Heart left ventricle (tissue), 16 donors: ENCODE measurements at regions not wholly inside any gene's neighbourhood (a gene's known extent, or its start where the extent isn't known, plus 50 kb on each side); places are given as distances from the start of the nearest gene placed in this dataset.
"Not testable (repeated sequence)": the region's sequence is repeated elsewhere in the genome, so short reads cannot be mapped to it uniquely, and the experiment has no call there.

Source experiments
- ATAC-seq, 4 donors: fragments of 200-7000 bp; cut with Tn5 transposase; one replicate each; pipeline ENCODE4 v1.9.1; 2020 to 2022; ENCODE audit warnings: moderate library complexity in 4 of 4, mild to moderate bottlenecking in 3 of 4, moderate number of reproducible peaks in 1 of 4
- DNase-seq, 5 donors: peaks; one replicate each; pipeline ENCODE4 v3.0.0-alpha.2; 2020
- H3K27ac ChIP-seq, 12 donors: fragments of 200-600 bp; sonication (generic) in 4 of 12; one replicate each; pipeline versions ENCODE4 v1.5.0 to v1.8.0; 2016 to 2022; ENCODE audit warnings: mild to moderate bottlenecking in 2 of 12
- H3K27me3 ChIP-seq, 9 donors: fragments of 200-600 bp; sonication (generic) in 2 of 9; one replicate each; pipeline versions ENCODE4 v1.5.1 to v1.8.0; 2016 to 2022; ENCODE audit warnings: mild to moderate bottlenecking in 3 of 9
- H3K36me3 ChIP-seq, 9 donors: fragments of 200-600 bp; sonication (generic) in 2 of 9; one replicate each; pipeline versions ENCODE4 v1.5.0 to v1.8.0; 2018 to 2022; ENCODE audit warnings: mild to moderate bottlenecking in 2 of 9
- H3K4me1 ChIP-seq, 12 donors: fragments of 200-600 bp; sonication (generic) in 4 of 12; one replicate each; pipeline versions ENCODE4 v1.5.0 to v1.8.0; 2016 to 2022; ENCODE audit warnings: mild to moderate bottlenecking in 3 of 12
- H3K4me3 ChIP-seq, 12 donors: fragments of 200-600 bp; sonication (generic) in 4 of 12; one replicate each; pipeline versions ENCODE4 v1.5.0 to v1.8.0; 2017 to 2022; ENCODE audit warnings: mild to moderate bottlenecking in 9 of 12, moderate library complexity in 4 of 12
- H3K9me3 ChIP-seq, 12 donors: fragments of 200-600 bp; sonication (generic) in 4 of 12; one replicate each; pipeline versions ENCODE4 v1.5.0 to v1.8.0; 2016 to 2022; ENCODE audit warnings: mild to moderate bottlenecking in 1 of 12
- POLR2A ChIP-seq, 2 donors: fragments of 450-650 bp; IDR thresholded peaks; one replicate each; pipeline ENCODE4 v1.6.1; 2017; ENCODE audit warnings: antibody characterized with exemption in 2 of 2, mild to moderate bottlenecking in 2 of 2, moderate library complexity in 2 of 2
- WGBS, 4 donors: extraction: QIAGEN DNeasy Blood & Tissue Kit in 2 of 4; methylation state at CpG; one replicate each; pipeline versions ENCODE4 v1.1.5 to v1.1.7; 2013 to 2018; 5-methylcytosine and 5-hydroxymethylcytosine counted together
- intact Hi-C, 10 donors: fragments of 100-400 bp; cut with DNase I; formaldehyde crosslinking; loops; one replicate each; pipeline versions ENCODE4 v1.11.1 to v1.14.2; 2022
- TF ChIP-seq, protein P1 (sequence below), 12 donors: fragments of 200-600 bp; sonication (generic) in 4 of 12; IDR thresholded peaks; one replicate each; pipeline versions ENCODE4 v1.5.0 to v1.8.0; 2018 to 2022; ENCODE audit warnings: antibody characterized with exemption in 12 of 12, mild to moderate bottlenecking in 5 of 12
- donor health status: ischemic (EF 13 %, LVEDD 7.1; RV severe dilation, severe dysfunction).
- donor health status: healthy with polysubstance abuse.
- donor health status: DM: no; HTN: yes; CAD: no.
- donor health status: DM: no; HTN: no; CAD: no.
- donor health status: ischemic (EF 25% LVEDD 6.9; RV normal size, moderate dysfunction).
- donor health status: ischemic (EF 25% LVEDD 5.7; RV mildly dilated, moderate dysfunction).
- donor health status: healthy.
- donor health status: DM: yes; HTN: yes; CAD: no.
- donor health status: ischemic (EF 35%, LVEDD 5.7; RV mildly dilated, moderate dysfunction).
- donor health status: nonischemic (EF 11% LVEDD 7.7; RV severe dilation, severe dysfunction).
- donor health status: DM: yes; HTN: yes; CAD: no.
- donor health status: PGD.
- donor health status: ischemic (EF 29% LVEDD 5.4; RV normal size, mild dysfunction).
- donor health status: nonischemic (EF 23%, LVEDD 6.1; RV moderate dilation, normal function).

DNA sequence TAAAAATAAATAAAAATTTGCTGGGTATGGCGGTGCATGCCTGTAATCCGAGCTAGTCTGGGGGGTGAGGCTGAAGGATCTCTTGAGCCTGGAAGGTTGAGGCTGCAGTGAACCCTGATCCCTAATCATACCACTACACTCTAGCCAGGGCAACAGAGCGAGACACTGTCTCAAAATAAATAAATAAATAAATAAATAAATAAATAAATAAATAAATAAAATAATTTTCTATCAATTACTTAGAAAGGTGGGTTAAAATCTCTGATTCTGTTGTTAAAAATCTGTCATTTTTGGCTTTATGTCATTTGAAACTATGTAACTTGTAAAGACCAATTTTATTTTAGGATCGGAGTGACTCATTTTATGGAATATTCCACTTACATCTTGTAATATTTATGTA is 958.6 kb downstream of the NXPH1 start:
- peaks cover 0 to 38% (median 14%) of the 10 kb centered on the region in 12 donors for H3K9me3 ChIP-seq

DNA sequence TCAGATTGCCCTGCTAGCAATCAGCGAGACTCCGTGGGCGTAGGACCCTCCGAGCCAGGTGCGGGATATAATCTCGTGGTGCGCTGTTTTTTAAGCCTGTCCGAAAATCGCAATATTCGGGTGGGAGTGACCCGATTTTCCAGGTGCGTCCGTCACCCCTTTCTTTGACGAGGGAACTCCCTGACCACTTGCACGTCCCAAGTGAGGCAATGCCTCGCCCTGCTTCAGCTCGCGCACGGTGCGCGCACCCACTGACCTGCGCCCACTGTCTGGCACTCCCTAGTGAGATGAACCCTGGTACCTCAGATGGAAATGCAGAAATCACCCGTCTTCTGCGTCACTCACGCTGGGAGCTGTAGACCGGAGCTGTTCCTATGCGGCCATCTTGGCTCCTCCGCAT is 971.0 kb downstream of the NXPH1 start:
- ATAC-seq, H3K4me1 ChIP-seq, H3K4me3 ChIP-seq, H3K27me3 ChIP-seq, H3K9me3 ChIP-seq, DNase-seq, intact Hi-C loops, H3K36me3 ChIP-seq, H3K27ac ChIP-seq: not testable (repeated sequence)
- WGBS, 4 donors, result 94% methylated on average over 28 of the region's 28 CpGs

More for the DNA sequence above, 958.6 kb downstream of the NXPH1 start:
- TF ChIP-seq POLR2A (IDR thresholded peaks at IDR 0.05), result no peak
- TF ChIP-seq, protein P1, sequence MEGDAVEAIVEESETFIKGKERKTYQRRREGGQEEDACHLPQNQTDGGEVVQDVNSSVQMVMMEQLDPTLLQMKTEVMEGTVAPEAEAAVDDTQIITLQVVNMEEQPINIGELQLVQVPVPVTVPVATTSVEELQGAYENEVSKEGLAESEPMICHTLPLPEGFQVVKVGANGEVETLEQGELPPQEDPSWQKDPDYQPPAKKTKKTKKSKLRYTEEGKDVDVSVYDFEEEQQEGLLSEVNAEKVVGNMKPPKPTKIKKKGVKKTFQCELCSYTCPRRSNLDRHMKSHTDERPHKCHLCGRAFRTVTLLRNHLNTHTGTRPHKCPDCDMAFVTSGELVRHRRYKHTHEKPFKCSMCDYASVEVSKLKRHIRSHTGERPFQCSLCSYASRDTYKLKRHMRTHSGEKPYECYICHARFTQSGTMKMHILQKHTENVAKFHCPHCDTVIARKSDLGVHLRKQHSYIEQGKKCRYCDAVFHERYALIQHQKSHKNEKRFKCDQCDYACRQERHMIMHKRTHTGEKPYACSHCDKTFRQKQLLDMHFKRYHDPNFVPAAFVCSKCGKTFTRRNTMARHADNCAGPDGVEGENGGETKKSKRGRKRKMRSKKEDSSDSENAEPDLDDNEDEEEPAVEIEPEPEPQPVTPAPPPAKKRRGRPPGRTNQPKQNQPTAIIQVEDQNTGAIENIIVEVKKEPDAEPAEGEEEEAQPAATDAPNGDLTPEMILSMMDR (IDR thresholded peaks at IDR 0.05), result no peak
- ATAC-seq (no peak), DNase-seq (no peak)
- no peaks in the 10 kb centered on the region for H3K4me1 ChIP-seq
- no peaks in the 10 kb centered on the region for H3K27me3 ChIP-seq
- H3K4me3 ChIP-seq, result no peak overlapping the region
- H3K27ac ChIP-seq, result peak overlapping the region in 1 of 12 donors; percentile 56
- no peaks in the 10 kb centered on the region for H3K36me3 ChIP-seq
- 80 to 87% (median 83%) methylated on average over 4 of the region's 4 CpGs for WGBS, 4 donors
- intact Hi-C loops, result no loop called here

DNA sequence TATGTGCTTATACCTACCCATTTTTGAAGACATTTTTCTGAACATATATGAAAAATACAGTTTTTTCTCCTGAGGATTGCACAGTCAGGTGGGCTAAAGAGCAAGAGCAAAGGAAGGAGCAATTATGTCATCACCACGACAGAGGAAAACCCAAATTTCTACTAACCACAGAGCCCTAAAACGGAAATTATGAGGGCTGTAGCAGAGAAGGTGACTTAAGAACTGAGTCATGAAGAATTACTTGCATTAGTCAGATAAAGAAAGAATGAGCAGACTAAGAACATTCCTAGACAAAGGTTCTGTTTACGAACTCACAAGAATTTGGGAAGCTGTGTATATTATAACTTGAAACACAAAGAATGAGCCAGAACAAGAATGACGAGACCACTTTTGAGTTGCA is 974.4 kb downstream of the NXPH1 start:
- no peak for DNase-seq

DNA sequence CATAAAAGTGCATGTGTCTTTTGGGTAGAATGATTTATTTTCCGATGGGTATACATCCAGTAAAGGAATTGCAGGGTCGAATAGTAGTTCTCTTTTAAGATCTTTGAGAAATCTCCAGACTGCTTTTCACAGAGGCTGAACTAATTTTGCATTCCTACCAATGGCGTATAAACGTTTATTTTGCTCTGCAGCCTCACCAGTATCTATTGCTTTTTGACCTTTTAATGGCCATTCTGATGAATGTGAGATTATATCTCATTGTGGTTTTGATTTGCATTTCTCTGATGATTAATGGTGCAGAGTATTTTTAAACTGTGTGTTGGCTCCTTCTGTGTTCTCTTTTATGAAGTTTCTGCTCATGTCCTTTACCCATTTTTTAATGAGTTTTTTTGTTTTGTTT is 1020.1 kb downstream of the NXPH1 start:
- DNase-seq, result no peak
- intact Hi-C loops, result no loop called here
- no peaks in the 10 kb centered on the region for H3K36me3 ChIP-seq
- H3K27me3 ChIP-seq, result no peaks in the 10 kb centered on the region
- WGBS, 4 donors, result 74 to 80% (median 78%) methylated on average over 4 of the region's 4 CpGs
- no peak for TF ChIP-seq POLR2A (IDR thresholded peaks at IDR 0.05)
- TF ChIP-seq, protein P1 (IDR thresholded peaks at IDR 0.05), result no peak
- peaks cover 0 to 17% (median 0%) of the 10 kb centered on the region in 12 donors for H3K9me3 ChIP-seq
- no peaks in the 10 kb centered on the region for H3K4me1 ChIP-seq
- no peak overlapping the region for H3K4me3 ChIP-seq
- no peak overlapping the region for H3K27ac ChIP-seq
- no peak for ATAC-seq

More for the DNA sequence above, 974.4 kb downstream of the NXPH1 start:
- no peaks in the 10 kb centered on the region for H3K36me3 ChIP-seq
- no peak overlapping the region for H3K27ac ChIP-seq
- no peaks in the 10 kb centered on the region for H3K27me3 ChIP-seq
- TF ChIP-seq, protein P1 (IDR thresholded peaks at IDR 0.05), result no peak
- TF ChIP-seq POLR2A (IDR thresholded peaks at IDR 0.05), result no peak
- intact Hi-C loops, result no loop called here
- peaks cover 0 to 4% (median 0%) of the 10 kb centered on the region in 12 donors for H3K9me3 ChIP-seq
- WGBS, 4 donors, result 59 to 63% (median 61%) methylated on average over 4 of the region's 4 CpGs
- no peaks in the 10 kb centered on the region for H3K4me1 ChIP-seq
- H3K4me3 ChIP-seq, result no peak overlapping the region
- no peak for ATAC-seq

DNA sequence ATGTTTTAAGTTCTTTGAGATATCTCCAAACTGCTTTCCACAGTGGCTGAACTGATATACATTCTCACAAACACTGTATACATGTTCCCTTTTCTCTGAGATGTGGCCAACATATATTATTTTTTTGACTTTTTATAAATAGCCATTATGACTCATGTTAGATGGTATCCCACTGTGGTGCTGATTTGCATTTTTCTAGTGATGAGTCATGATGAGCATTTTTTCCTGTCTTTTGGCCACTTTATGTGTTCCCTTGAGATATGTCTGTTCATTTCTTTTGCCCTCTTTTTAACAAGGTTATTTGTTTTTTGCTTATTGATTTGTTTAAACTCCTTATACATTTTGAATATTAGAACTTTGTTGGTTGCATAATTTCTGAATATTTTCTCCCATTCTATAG is 1055.1 kb downstream of the NXPH1 start:
- Histone ChIP-seq H3K4me1 (no peaks in the 10 kb centered on the region), H3K27me3 (no peaks in the 10 kb centered on the region), H3K9me3 (no peaks in the 10 kb centered on the region), H3K4me3 (no peak overlapping the region), H3K36me3 (no peaks in the 10 kb centered on the region), H3K27ac (no peak overlapping the region)
- DNase-seq, result no peak
- intact Hi-C loops, result no loop called here
- no peak for ATAC-seq
- no peak for TF ChIP-seq POLR2A (IDR thresholded peaks at IDR 0.05)
- TF ChIP-seq, protein P1 (IDR thresholded peaks at IDR 0.05), result no peak
